Right lung (tissue), 2 donors: ENCODE measurements at regions not wholly inside any gene's neighbourhood (a gene's known extent, or its start where the extent isn't known, plus 50 kb on each side); places are given as distances from the start of the nearest gene placed in this dataset.
A peak's percentile ranks its signal among the peaks of the same experiment; 100 is the strongest.

Source experiments
- DNase-seq, 2 donors: peaks; one replicate each; pipeline ENCODE4 v3.0.0-alpha.2; 2013

DNA sequence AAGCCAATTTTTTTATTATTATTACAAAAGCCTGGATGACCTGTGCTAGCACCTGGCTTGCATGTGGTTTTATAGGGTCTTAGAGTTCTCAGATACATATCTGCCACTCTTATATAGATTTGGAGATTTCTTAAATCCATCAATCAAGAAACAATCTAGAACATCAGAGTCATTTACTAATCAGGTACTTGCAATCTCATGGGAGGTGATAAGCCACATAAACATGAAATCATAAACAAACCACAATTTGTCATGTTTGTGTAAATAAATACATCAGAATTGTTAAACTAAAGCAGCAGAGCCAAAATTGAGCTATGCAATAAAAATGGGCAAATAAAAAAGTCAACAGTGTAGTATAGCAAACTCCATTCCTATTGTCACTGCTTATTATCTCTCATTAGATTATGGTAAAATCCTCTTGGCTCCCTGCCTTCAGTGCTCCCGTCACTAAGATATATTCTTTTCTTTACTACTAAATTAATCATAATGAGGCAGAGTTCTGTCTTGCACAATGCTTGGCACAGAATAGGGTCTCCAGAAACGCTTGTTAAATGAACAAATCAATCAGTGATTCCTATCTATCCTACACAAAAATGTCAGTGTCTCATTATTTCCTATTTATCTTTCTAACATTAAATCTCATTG, 108.7 kb upstream of the TTC29 start:
- peak in 1 of 2 donors; percentile 32 for DNase-seq

DNA sequence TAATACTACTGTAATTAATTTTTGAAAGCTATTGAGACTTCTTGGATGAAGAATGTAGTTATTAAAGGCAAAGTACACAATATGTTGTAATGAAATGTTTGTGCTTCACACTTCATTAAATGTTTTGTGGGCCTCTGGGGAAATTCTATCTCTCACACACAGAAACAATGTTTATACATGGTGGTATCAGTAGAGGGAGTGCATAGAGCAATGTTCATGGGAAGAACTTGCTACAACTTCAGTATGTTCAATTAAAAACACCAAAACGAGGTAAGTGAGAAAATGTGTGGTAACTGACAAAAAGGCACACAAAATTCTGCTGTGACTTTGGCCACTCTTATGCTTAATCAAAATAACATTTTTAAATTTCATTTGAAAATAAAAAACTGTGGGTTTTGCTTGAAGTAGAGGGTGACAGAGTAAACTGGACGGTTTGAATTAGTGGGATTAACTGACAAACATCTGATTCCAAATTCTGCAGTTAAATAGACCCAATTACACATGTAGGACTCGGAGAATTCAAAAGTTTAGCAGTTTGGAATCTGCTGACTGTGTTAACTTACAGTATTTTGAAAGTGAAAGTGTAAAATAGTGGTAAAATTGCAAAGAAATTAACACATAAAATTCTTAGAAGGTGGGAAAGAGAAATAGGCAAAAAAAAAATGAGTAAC, 111.4 kb upstream of the TTC29 start:
- peak in 1 of 2 donors; percentile 36 for DNase-seq

DNA sequence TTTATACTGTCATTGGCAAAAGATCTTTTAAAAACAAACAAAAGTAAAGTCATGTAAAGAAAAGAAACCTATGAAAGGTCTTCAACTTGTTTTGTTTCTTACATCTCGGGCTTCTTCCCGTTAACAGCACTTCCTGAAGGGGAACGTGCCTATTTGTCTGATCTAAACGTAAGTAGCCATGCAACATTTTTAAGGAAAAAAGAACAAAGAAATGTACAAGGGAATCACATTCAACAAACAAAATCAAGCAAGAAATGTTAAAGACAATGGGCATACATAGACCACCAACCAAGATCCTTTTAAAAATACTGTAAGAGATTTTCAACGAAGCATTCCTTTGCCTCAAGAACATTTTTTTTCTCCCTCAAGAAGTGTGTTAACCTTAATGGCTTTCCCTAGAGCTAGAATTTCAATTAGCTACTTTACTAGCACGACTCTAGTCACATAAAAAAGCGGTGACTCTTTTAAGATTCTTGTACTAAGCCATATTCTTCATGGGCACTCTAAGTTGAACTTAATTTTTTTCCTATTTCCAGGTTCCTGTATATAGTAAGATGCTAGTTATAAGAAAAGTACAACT, 112.0 kb upstream of the TTC29 start:
- DNase-seq = no peak

DNA sequence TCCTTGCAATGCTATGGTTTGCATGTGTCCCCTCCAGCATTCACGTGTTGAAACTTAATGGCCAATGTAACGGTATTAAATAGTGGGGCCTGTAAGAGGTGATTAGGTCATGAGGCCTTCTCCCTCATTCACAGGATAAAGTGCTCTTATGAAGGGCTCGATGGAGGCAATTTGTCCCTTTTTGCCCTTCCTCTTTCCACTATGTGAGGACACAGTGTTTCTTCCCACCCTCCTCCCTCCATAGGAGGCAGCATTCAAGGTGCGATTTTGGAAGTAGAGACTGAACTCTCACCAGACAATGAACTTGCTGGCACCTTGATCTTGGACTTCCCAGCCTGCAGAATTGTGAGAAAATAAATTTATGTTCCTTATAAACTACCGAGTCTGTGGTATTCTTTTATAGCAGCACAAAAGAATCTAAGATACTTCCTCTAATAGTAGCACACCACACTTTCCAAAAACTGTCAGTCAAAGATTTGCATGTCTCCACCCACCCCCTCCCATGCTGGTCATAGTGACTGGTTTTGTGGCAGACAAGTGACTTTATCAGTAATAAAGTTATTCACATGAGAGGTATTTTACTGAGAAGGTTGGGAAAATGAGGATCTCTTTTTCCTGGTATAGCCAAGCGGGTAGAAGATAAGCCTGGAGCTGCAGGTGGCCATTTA, 113.5 kb upstream of the TTC29 start:
- no peak for DNase-seq

DNA sequence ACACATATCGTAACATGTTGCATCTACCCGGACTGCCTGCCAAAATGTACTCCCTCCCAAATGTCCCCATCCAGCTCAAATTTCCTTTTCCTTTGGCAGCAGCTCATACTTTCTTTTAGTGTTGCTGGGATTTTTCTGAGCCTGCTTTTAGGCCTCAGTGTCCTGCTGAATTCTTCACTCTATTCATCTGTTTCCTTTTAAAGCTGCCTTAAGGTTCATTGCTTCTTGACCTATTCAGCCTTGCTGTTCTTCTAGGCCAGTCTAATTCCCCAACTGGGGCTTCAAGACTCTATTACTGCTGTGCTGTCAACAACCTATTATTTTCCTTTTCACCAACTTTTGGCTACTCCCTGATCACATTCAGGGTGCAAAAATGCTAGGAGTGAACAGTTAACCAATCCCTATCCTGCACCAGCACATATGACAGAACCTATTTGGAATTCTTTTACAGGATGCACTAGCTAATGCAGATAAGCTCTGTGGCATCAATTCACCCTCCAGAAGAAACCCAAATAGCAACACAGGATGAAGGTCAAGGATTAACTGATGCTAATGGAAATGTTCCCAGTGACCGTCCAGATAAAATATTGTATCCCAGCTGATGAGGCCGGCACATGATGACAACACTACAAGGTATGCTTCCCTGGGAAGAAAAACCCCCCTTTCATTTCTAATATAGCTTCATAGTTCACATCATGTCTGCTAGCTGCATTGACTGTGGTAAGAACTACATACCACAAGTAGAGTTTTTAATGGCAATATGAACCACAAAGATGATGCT, 114.7 kb upstream of the TTC29 start:
- DNase-seq = peak in 1 of 2 donors; percentile 56

DNA sequence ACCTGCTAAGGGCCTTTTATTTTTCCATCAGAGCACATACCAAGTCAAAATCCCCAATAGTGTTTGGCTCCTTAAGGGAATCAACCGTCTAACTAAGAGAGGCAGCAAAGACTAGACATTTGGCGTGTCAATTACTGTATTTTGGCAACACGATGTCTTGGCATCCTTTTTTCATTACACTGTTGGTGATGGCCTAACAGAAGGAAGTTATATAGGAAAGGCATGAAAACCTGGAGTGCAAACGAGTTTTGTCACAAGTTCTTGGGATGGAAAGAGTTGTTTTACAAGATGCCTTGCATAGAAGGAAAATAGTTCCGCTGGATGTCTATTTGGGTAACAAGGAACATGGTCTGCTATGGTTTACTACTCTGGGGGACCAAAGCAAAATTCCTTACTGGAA, 119.2 kb upstream of the TTC29 start:
- DNase-seq = no peak

DNA sequence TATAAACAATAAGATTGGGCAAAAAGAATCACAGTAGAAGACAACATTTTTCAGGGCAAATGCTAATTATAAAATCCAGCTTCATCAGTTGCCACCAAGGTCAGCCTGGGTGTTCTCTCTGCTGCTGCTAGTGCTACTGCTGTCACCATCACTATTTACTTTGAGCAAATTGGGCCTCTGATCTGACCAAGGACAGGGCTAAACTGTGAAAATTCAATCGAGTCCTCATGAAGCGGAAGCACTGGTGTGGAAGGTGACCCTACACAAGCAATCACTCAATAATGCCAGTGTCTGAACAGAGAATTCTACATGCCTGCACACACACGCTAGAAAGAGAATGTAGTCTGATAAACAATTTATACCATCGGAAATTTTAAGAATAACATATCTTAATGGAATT, 122.9 kb upstream of the TTC29 start:
- DNase-seq = no peak

DNA sequence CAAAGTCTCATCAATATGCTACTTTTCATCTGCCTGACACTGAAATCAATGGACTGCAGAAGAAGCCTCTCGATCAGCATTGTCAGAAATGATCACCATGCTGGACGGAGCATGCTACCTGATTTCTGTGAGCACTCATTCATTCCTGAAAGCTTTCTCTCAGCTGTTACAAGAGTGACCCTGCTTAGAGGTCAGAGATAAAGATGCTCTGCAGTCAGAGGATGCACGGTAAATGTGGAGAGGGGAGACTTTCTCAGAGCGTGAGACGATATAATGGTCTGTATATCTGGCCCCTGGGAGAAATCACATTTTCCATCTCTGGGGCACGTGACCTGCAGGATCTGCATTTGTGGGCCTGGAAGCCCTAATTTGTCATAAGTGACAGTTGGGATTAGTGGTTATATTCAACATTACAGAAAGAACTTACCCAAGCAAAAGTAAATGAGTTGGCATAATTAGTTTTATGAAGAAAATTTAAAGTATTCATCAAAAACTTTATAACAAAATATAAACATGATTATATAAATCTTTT, 125.6 kb upstream of the TTC29 start:
- no peak for DNase-seq

DNA sequence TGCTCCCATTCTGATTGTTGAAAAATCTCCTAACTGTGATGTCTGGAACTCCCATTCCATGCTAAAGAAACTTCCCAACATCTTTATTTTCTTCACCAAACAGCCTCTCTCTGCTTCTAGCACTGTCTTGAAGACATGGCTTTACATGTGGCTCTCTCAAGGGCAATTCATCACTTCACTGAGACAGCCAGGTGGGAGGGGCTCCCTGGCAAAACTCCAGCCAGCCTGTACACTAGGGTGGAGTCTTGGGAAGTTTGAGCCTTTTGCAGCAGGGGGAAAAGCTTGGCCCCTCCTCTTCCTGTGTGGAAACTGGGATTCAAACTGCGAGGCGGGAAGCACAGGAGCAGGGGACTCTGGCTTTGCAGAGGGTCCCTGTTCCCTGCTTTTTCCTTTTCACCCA, 130.5 kb upstream of the TTC29 start:
- DNase-seq = no peak

DNA sequence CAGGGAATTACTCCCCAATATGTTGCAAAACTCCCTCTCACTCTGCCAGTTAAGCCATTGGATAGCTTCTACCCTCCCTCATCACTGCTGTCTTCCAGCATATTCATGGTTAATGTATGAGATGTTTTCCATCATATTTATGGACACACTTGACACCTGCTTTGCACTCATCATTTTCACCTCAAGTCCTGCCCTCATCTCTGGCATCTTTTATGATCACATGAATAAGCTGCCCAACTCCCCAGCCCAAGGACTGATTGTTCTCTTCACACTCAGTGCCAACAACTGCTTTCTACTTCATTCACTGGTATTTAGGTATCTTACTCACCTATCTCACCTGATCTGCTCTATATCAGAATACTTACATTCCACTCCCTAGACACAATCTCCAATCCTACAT, 131.1 kb upstream of the TTC29 start:
- DNase-seq = no peak

DNA sequence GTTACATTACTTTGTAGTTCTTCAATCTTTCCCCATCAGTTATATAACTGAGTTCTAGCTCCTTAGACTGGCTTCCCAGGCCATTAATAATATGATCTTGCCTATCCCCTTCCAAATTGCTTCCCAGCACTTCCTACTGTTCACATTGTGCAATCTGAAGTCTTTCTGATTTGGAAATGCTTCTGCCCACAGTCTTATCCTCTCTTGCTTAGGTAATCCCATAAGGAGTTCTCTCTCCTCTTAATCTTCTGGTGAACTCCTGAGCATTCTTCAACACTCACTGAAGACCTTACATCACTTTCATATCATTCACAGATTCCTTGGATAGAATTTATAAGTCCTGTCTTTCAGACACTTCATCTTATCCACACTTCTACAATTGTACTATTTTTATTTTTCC, 132.7 kb upstream of the TTC29 start:
- DNase-seq = no peak

DNA sequence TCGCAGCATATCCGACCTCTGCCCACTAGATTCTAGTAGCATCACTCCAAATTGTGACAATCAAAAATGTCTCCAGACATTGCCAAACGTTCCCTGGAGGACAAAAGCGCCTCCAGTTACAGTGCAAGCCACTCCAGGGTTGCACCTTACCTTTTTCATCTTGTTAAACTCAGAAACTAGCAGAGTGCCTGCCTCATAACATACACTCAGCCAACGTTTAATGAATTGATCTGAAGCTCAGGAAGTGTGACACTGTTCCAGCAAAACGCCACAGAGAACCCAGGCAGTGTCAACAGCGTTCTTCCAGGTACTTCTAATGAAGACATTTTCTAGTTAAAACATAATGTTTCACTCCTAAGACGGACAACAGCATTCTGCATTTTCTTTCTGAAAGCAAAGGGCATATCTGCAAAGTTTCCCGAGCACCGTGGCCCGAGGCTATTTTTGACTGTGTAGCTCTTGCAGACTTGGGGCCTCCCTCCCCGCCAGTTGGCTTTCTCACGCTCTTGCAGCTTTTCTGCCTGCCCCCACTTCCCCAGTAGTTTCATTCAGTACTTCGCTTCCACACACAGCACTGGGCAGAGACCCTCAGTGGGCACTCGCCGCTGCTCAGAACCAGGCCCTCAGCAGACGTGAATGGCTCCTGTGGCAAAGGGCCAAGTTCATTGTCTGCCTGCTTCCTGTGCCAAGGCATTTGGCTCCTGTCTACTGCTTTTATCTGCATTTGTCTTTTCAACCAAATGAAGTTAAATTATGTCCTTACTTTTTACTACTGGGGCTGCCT, 133.4 kb upstream of the TTC29 start:
- DNase-seq = peak; percentile 18 to 33

DNA sequence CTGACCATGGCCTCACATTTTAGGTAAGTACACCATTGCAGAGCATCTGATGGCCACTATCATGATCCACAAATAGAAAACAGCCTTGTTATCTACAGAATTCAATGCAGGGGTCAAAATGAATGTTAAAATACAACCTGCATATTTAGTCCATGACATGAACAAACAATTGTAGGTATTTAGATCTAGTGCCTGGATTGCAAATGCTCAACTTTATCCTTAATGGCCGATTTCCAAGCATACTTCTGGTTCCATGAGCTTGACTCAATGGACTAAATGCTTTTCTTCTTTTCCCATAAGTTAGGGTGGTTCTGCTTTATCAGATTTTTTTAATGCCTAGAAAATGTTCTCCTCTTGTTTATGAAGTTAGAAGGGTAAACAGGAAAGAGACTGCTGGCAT, 139.2 kb upstream of the TTC29 start:
- DNase-seq = no peak

DNA sequence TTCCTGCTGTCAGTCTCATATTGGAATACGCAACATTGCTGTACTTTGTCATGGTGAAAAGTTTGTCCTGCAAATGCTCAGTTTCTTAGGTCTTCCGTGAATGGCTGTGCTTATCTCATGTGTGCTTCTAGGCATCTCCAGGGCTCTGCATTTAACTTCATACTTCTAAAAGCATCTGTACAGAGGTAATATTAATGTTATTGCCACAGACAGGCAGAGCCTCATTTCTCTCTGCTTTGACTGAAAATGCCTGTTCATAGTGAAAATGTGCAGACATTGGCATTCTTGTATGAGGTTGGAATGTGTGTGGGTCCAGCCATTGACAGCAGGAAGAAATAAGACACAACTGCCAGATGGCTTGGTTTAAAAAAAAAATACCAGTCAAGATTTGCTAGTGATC, 140.1 kb upstream of the TTC29 start:
- DNase-seq = no peak

DNA sequence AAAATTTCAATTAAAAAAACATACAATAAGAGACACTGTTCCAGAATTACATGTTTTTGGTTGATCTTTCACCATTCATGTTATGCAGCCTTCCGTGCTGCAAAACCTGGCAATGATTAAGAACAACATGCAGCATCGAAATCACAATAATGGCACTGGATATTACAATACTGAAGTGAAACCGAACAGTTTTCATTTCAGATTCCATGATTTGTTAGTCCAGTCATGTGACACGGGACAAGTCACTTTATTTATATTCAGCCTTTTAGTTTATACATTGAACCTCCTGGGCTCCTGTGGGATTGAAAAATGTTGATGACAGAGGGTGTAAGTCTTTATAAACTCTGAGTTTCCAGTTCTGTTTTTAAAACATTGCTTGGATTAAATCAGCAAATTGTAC, 142.5 kb upstream of the TTC29 start:
- DNase-seq = no peak

DNA sequence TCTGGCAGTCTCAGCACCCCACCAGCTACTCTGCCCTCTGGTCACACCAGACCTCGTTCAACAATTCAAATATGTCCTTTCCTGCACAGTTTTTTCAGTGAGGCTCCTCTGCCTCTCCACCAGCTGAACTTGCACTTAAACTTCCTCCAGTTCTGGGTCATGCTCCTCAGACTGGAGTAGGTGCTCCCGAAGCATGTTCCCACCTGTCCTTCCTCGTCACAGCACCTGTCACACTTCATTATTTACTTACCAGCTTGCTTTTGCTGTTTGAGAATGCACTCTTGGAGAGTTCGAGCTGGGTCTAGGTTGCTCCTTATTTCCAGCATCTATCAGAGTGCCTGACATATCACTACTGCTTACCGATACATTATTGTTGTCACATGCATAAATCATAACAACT, 144.8 kb upstream of the TTC29 start:
- DNase-seq = no peak

DNA sequence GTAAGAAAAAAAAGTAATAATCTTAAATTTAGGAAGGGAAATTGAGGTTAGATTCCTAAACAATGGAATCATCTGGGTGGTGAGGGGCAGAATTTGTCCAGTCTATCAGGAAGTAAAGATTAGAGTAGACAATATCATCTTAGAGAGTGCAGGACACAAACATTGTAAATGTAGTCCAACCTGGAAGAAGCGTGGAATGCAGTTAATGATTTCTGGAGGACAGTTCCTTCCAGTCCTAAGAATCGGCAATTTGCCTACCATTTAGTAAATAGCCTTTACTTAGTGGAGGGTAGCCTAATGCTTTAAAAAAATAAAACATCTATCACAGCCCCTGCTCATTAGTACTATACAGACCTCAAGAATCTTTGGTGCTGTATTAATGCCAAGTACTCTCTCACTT, 147.5 kb upstream of the TTC29 start:
- DNase-seq = no peak

DNA sequence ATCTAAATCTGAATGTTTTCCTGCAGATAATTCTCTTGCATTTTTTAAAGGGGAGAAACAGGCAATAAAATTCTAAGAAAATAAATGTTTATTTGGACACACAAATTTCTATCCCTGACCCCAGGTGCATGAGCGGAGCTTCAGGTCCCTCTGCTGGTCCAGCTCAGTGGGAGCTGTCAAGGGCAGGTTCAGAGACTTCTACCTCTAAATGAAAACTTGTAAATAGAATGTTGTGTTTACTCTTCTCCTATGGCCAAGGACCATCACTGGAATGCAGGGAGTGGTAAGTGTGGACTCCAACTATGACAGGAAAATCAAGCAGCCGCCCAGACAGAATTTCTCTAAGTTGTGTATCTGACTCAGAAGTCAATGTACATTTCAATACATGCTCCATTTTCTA, 148.6 kb upstream of the TTC29 start:
- DNase-seq = no peak

DNA sequence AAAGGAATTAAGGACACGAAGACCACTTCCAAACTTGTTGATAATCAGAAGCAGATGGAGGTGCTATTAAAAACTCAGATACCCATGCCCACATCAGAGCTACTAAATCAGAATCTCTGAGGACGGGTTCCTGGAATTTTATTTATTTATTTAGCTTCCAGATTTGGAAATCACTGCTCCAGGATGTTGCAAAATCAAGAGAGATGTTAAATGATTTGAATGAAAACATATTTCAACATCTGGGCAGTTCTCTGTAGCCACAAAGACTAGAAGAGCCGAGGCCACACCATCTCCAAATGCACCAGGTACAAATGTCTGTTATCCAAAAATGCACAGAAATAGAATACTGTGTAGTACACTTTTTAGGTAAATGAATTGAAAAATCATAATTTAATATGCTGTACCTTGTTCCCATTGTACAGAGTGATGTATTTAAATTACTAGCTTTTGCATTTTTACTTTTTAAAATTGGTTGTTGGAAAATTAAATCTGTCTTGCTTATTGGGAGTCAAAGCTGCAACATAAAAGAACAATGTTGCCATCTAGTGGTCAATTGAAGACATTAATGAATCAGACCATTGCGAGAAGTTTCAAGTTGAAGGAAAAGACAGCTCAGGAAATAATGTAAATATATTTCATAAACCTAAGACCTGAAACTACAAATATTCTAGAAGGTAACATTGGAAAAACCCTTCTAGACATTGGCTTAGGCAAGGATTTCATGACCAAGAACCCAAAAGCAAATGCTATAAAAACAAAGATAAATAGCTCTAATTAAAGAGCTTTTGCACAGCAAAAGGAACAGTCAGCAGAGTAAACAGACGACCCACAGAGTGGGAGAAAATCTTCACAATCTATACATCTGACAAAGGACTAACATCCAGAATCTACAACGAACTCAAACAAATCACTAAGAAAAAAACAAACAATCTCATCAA, 151.3 kb upstream of the TTC29 start:
- DNase-seq = peak in 1 of 2 donors; percentile 51

DNA sequence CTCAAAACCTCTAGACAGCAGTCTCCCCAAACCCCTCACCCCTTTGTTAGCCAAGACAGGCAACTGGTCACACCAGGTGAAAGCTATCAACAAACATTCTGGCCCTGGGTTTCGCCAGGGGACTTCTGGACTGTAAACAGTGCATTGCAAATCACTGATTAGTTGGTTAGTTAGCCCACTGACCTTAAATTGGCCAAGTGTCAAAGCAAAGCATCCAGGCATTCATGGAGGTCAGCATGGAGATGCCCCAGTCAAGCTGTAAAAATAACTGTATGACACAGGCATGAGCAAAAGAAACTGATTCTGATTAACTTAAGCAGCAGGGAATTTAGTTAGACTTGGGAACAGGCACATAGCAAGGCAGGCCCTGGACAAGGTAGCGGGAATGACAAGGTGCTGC, 156.0 kb upstream of the TTC29 start:
- DNase-seq = no peak
